ENCODE measurements at regions not wholly inside any gene's neighbourhood (a gene's known extent, or its start where the extent isn't known, plus 50 kb on each side); places are given as distances from the start of the nearest gene placed in this dataset.

GRCh38 chr3:72666447-72666755 is 181.8 kb downstream of the SHQ1 start:
- DNase-seq (no peak), ATAC-seq (no peak)
- H3K4me1 Mint-ChIP-seq = no peaks in the 10 kb centered on the region
- no peak overlapping the region for H3K27ac ChIP-seq (ENCODE audit: low read length)
- H3K4me3 ChIP-seq (ENCODE audit: low read length) = no peak overlapping the region
- no peaks in the 10 kb centered on the region for H3K27me3 Mint-ChIP-seq (ENCODE audit: low read depth in 2 of 2)
- no peak overlapping the region for H3K4me3 Mint-ChIP-seq
- no peaks in the 10 kb centered on the region for H3K36me3 Mint-ChIP-seq
- H3K4me1 ChIP-seq (ENCODE audit: control insufficient read depth, insufficient read depth, low read length) = no peaks in the 10 kb centered on the region
- no peaks in the 10 kb centered on the region for H3K36me3 ChIP-seq (ENCODE audit: control insufficient read depth, insufficient read depth, low read length)
- no peaks in the 10 kb centered on the region for H3K9me3 Mint-ChIP-seq
- WGBS (ENCODE audit: insufficient coverage) = 80% methylated on average over 3 of the region's 3 CpGs
- TF ChIP-seq, protein P1, sequence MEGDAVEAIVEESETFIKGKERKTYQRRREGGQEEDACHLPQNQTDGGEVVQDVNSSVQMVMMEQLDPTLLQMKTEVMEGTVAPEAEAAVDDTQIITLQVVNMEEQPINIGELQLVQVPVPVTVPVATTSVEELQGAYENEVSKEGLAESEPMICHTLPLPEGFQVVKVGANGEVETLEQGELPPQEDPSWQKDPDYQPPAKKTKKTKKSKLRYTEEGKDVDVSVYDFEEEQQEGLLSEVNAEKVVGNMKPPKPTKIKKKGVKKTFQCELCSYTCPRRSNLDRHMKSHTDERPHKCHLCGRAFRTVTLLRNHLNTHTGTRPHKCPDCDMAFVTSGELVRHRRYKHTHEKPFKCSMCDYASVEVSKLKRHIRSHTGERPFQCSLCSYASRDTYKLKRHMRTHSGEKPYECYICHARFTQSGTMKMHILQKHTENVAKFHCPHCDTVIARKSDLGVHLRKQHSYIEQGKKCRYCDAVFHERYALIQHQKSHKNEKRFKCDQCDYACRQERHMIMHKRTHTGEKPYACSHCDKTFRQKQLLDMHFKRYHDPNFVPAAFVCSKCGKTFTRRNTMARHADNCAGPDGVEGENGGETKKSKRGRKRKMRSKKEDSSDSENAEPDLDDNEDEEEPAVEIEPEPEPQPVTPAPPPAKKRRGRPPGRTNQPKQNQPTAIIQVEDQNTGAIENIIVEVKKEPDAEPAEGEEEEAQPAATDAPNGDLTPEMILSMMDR (IDR thresholded peaks at IDR 0.05) = no peak
- H3K27me3 ChIP-seq (ENCODE audit: control insufficient read depth, insufficient read depth, low read length) = no peaks in the 10 kb centered on the region
- intact Hi-C loops (cut with micrococcal nuclease) = no loop called here
- no peak overlapping the region for H3K27ac Mint-ChIP-seq
- no peaks in the 10 kb centered on the region for H3K9me3 ChIP-seq (ENCODE audit: control insufficient read depth, insufficient read depth, low read length)

- H3K9me3 ChIP-seq (ENCODE audit: control insufficient read depth, insufficient read depth, low read length) = no peaks in the 10 kb centered on the region
- intact Hi-C loops (cut with micrococcal nuclease) = no loop called here
- Mint-ChIP-seq H3K4me1 (no peaks in the 10 kb centered on the region), H3K4me3 (no peak overlapping the region), H3K36me3 (no peaks in the 10 kb centered on the region), H3K9me3 (no peaks in the 10 kb centered on the region), H3K27me3 (ENCODE audit: low read depth in 2 of 2) (no peaks in the 10 kb centered on the region), H3K27ac (no peak overlapping the region)
- 79% methylated on average over 13 of the region's 13 CpGs for WGBS (ENCODE audit: insufficient coverage)
- H3K4me1 ChIP-seq (ENCODE audit: control insufficient read depth, insufficient read depth, low read length) = no peaks in the 10 kb centered on the region
- H3K27me3 ChIP-seq (ENCODE audit: control insufficient read depth, insufficient read depth, low read length) = no peaks in the 10 kb centered on the region
- no peaks in the 10 kb centered on the region for H3K36me3 ChIP-seq (ENCODE audit: control insufficient read depth, insufficient read depth, low read length)
- ATAC-seq (peak in 2 of 3 donors; percentile 41 to 44), DNase-seq (peak; percentile 17 to 75)
- no peak overlapping the region for H3K27ac ChIP-seq (ENCODE audit: low read length)
- H3K4me3 ChIP-seq (ENCODE audit: low read length) = no peak overlapping the region
- TF ChIP-seq, protein P1 (IDR thresholded peaks at IDR 0.05) = peak; percentile 49
These were observed 182.4 kb downstream of the SHQ1 start for GRCh38 chr3:72665701-72666446.

DNA sequence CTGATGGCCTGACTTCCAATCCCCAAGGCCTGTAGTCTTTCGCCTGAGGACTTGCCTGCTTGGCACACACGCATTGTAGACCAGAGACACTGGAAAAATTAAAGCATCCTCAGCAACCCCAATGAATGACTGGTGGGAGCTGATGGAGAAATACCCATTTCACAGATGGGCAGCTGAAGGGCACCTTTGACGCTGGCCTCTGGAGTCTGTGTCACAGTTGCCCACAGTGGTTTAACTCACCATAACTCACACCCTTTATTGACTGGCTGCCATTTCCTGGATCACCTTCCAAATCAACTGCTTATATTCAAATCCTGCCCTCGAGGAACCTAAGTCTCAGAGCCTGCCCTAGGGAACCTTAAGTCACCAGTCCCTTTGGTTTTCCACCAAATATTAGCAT is 183.1 kb downstream of the SHQ1 start:
- TF ChIP-seq, protein P1 (IDR thresholded peaks at IDR 0.05) = no peak
- Histone ChIP-seq H3K27me3 (ENCODE audit: control insufficient read depth, insufficient read depth, low read length) (no peaks in the 10 kb centered on the region), H3K4me3 (ENCODE audit: low read length) (no peak overlapping the region), H3K36me3 (ENCODE audit: control insufficient read depth, insufficient read depth, low read length) (no peaks in the 10 kb centered on the region), H3K4me1 (ENCODE audit: control insufficient read depth, insufficient read depth, low read length) (no peaks in the 10 kb centered on the region), H3K9me3 (ENCODE audit: control insufficient read depth, insufficient read depth, low read length) (no peaks in the 10 kb centered on the region), H3K27ac (ENCODE audit: low read length) (no peak overlapping the region)
- ATAC-seq (no peak), DNase-seq (no peak)
- intact Hi-C loops (cut with micrococcal nuclease) = no loop called here
- no peaks in the 10 kb centered on the region for H3K4me1 Mint-ChIP-seq
- no peaks in the 10 kb centered on the region for H3K36me3 Mint-ChIP-seq
- WGBS (ENCODE audit: insufficient coverage) = 83% methylated on average over 4 of the region's 4 CpGs
- H3K27ac Mint-ChIP-seq = no peak overlapping the region
- no peaks in the 10 kb centered on the region for H3K27me3 Mint-ChIP-seq (ENCODE audit: low read depth in 2 of 2)
- H3K9me3 Mint-ChIP-seq = no peaks in the 10 kb centered on the region
- no peak overlapping the region for H3K4me3 Mint-ChIP-seq
